ENCODE measurements at regions not wholly inside any gene's neighbourhood (a gene's known extent, or its start where the extent isn't known, plus 50 kb on each side); places are given as distances from the start of the nearest gene placed in this dataset.
"Not testable (repeated sequence)": the region's sequence is repeated elsewhere in the genome, so short reads cannot be mapped to it uniquely, and the experiment has no call there.

DNA sequence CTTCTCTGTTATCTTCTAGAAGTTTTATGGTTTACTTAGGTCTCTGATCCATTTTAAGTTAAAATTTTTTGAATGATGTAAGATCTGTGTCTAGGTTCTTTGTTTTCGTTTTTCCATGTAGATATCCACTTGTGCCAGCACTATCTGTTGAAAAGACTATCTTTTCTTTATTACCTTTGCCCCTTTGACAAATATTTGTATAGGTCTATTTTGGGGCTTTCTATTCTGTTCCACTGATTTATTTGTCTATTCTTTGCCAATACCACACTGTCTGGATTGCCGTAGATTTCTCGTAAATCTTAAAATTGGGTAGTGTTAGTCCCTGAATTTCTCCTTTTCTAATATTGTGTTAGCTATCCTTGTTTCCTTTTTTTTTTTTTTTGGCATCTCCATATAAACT, 71.4 kb upstream of the PDSS1 start:
- Histone ChIP-seq H3K36me3 (no peaks in the 10 kb centered on the region), H3K27me3 (replicated peaks in 1 of 7) (peaks cover 0 to 41% (median 13%) of the 10 kb centered on the region in 7 donors), H3K4me3 (no peak overlapping the region), H3K27ac (no peak overlapping the region), H3K4me1 (peaks cover 0 to 19% (median 11%) of the 10 kb centered on the region in 6 donors), H3K9me3 (no peaks in the 10 kb centered on the region)
- 71 to 92% (median 78%) methylated on average over 3 of the region's 3 CpGs for WGBS, 5 donors
- intact Hi-C loops (cut with DNase I; ENCODE audit: low total_unique reads) = no loop called here
- TF ChIP-seq POLR2A (IDR thresholded peaks at IDR 0.05) = no peak
- TF ChIP-seq, protein P1, sequence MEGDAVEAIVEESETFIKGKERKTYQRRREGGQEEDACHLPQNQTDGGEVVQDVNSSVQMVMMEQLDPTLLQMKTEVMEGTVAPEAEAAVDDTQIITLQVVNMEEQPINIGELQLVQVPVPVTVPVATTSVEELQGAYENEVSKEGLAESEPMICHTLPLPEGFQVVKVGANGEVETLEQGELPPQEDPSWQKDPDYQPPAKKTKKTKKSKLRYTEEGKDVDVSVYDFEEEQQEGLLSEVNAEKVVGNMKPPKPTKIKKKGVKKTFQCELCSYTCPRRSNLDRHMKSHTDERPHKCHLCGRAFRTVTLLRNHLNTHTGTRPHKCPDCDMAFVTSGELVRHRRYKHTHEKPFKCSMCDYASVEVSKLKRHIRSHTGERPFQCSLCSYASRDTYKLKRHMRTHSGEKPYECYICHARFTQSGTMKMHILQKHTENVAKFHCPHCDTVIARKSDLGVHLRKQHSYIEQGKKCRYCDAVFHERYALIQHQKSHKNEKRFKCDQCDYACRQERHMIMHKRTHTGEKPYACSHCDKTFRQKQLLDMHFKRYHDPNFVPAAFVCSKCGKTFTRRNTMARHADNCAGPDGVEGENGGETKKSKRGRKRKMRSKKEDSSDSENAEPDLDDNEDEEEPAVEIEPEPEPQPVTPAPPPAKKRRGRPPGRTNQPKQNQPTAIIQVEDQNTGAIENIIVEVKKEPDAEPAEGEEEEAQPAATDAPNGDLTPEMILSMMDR (IDR thresholded peaks at IDR 0.05 in 8 of 11, conservative IDR thresholded peaks at IDR 0.05 in 3 of 11) = no peak
- no peak for TF ChIP-seq POLR2AphosphoS5 (IDR thresholded peaks at IDR 0.05)
- no peak for DNase-seq

DNA sequence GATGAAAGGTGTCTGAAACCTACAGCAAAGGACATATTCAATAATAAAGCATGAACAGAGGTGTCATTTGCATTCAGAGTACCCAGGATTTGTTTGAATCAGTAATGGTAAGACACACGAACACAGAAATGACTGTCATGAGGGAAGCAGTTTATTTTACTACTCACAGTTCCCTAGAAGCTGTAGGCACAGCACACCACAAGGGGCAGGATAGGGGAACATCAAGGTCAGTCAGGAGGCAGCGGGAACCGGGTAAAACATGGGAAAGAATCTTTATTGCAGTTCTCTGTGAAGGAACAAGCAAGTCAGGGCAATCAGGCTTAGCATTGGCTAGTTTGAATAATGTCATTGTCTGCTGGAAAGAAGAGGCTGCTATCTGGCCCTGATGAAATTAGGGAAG, 70.2 kb upstream of the PDSS1 start:
- Histone ChIP-seq H3K27ac (no peak overlapping the region), H3K27me3 (replicated peaks in 1 of 7) (peaks cover 0 to 32% (median 8%) of the 10 kb centered on the region in 7 donors), H3K36me3 (no peaks in the 10 kb centered on the region), H3K4me1 (peaks cover 0 to 9% (median 6%) of the 10 kb centered on the region in 6 donors), H3K9me3 (no peaks in the 10 kb centered on the region), H3K4me3 (no peak overlapping the region)
- no peak for TF ChIP-seq POLR2AphosphoS5 (IDR thresholded peaks at IDR 0.05)
- TF ChIP-seq POLR2A (IDR thresholded peaks at IDR 0.05) = no peak
- TF ChIP-seq, protein P1 (IDR thresholded peaks at IDR 0.05 in 8 of 11, conservative IDR thresholded peaks at IDR 0.05 in 3 of 11) = no peak
- 52 to 66% (median 61%) methylated on average over 3 of the region's 3 CpGs for WGBS, 5 donors
- intact Hi-C loops (cut with DNase I; ENCODE audit: low total_unique reads) = no loop called here
- no peak for DNase-seq

DNA sequence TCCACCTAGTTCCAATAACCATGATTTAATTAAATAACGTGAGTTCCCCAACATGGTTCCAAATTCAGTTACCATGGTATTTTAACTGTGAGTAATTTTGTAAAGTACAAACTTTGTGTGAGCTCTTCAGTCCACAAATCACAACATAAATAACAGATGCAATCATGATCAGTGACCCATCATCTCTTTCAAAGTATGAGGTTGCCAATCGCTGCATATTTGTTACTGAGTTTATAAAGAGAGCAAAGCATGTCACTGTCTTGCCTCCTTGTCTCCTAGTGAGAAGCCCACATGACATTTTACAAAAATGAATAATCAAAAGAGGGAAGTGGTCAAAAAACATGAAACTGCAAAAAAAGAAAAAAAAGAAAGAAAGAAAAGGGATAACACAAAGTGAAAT, 69.1 kb upstream of the PDSS1 start:
- H3K4me1 ChIP-seq = no peaks in the 10 kb centered on the region
- DNase-seq = no peak
- H3K27ac ChIP-seq = no peak overlapping the region
- TF ChIP-seq POLR2A (IDR thresholded peaks at IDR 0.05) = no peak
- no peak for TF ChIP-seq POLR2AphosphoS5 (IDR thresholded peaks at IDR 0.05)
- WGBS, 5 donors = 50 to 68% (median 59%) methylated on average over 2 of the region's 2 CpGs
- peaks cover 0 to 22% (median 3%) of the 10 kb centered on the region in 7 donors for H3K27me3 ChIP-seq (replicated peaks in 1 of 7)
- intact Hi-C loops (cut with DNase I; ENCODE audit: low total_unique reads) = no loop called here
- H3K9me3 ChIP-seq = no peaks in the 10 kb centered on the region
- no peaks in the 10 kb centered on the region for H3K36me3 ChIP-seq
- no peak overlapping the region for H3K4me3 ChIP-seq

DNA sequence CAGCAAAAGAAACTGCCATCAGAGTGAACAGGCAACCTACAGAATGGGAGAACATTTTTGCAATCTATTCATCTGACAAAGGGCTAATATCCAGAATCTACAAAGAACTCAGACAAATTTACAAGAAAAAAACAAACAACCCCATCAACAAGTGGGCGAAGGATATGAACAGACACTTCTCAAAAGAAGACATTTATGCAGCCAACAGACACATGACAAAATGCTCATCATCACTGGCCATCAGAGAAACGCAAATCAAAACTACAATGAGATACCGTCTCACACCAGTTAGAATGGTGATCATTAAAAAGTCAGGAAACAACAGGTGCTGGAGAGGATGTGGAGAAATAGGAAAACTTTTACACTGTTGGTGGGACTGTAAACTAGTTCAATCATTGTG, 65.3 kb upstream of the PDSS1 start:
- WGBS, 5 donors = 73 to 94% (median 91%) methylated on average over 2 to 3 of the region's 3 CpGs

DNA sequence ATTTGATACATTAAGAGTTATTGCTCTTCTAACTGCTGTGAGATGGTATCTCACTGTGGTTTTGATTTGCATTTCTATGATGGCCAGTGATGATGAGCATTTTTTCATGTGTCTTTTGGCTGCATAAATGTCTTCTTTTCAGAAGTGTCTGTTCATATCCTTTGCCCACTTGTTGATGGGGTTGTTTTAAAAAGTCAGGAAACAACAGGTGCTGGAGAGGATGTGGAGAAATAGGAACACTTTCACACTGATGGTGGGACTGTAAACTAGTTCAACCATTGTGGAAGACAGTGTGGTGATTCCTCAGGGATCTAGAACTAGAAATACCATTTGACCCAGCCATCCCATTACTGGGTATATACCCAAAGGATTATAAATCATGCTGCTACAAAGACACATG, 63.4 kb upstream of the PDSS1 start:
- H3K36me3 ChIP-seq; H3K27me3 ChIP-seq (replicated peaks in 1 of 7); H3K9me3 ChIP-seq; H3K27ac ChIP-seq; intact Hi-C loops (cut with DNase I; ENCODE audit: low total_unique reads); DNase-seq; H3K4me1 ChIP-seq; H3K4me3 ChIP-seq: not testable (repeated sequence)

More for the DNA sequence above, 65.3 kb upstream of the PDSS1 start:
- intact Hi-C loops (cut with DNase I; ENCODE audit: low total_unique reads); H3K36me3 ChIP-seq; H3K4me3 ChIP-seq; DNase-seq; H3K27me3 ChIP-seq (replicated peaks in 1 of 7); H3K9me3 ChIP-seq; H3K4me1 ChIP-seq; H3K27ac ChIP-seq: not testable (repeated sequence)

Data from spleen (tissue), 11 donors.